ENCODE measurements at regions not wholly inside any gene's neighbourhood (a gene's known extent, or its start where the extent isn't known, plus 50 kb on each side); places are given as distances from the start of the nearest gene placed in this dataset.

GRCh38 chr11:80054582-80055165 is 613.8 kb upstream of the TENM4 start:
- no peaks in the 10 kb centered on the region for H3K4me1 ChIP-seq (ENCODE audit: control insufficient read depth in 3 of 3, insufficient read depth in 3 of 3, low read length in 3 of 3)
- H3K27ac ChIP-seq (ENCODE audit: low read depth, low read length), result no peak overlapping the region
- H3K36me3 ChIP-seq (ENCODE audit: control insufficient read depth in 3 of 3, insufficient read depth in 3 of 3, low read length in 3 of 3), result no peaks in the 10 kb centered on the region
- H3K27me3 ChIP-seq (ENCODE audit: control insufficient read depth in 3 of 3, insufficient read depth in 3 of 3, low read length in 3 of 3), result no peaks in the 10 kb centered on the region
- no peaks in the 10 kb centered on the region for H3K9me3 ChIP-seq (ENCODE audit: control insufficient read depth in 3 of 3, low read length in 3 of 3)
- no peak overlapping the region for H3K9ac ChIP-seq (ENCODE audit: low read depth in 1 of 3, low read length in 3 of 3)
- no peak overlapping the region for H3K4me3 ChIP-seq (ENCODE audit: low read length in 3 of 3)

- Histone ChIP-seq H3K27me3 (ENCODE audit: control insufficient read depth in 3 of 3, insufficient read depth in 3 of 3, low read length in 3 of 3) (no peaks in the 10 kb centered on the region), H3K9me3 (ENCODE audit: control insufficient read depth in 3 of 3, low read length in 3 of 3) (no peaks in the 10 kb centered on the region), H3K4me1 (ENCODE audit: control insufficient read depth in 3 of 3, insufficient read depth in 3 of 3, low read length in 3 of 3) (no peaks in the 10 kb centered on the region), H3K9ac (ENCODE audit: low read depth in 1 of 3, low read length in 3 of 3) (no peak overlapping the region), H3K27ac (ENCODE audit: low read depth, low read length) (no peak overlapping the region), H3K36me3 (ENCODE audit: control insufficient read depth in 3 of 3, insufficient read depth in 3 of 3, low read length in 3 of 3) (no peaks in the 10 kb centered on the region), H3K4me3 (ENCODE audit: low read length in 3 of 3) (no peak overlapping the region)
These were observed 607.7 kb upstream of the TENM4 start for GRCh38 chr11:80048513-80048912.

DNA sequence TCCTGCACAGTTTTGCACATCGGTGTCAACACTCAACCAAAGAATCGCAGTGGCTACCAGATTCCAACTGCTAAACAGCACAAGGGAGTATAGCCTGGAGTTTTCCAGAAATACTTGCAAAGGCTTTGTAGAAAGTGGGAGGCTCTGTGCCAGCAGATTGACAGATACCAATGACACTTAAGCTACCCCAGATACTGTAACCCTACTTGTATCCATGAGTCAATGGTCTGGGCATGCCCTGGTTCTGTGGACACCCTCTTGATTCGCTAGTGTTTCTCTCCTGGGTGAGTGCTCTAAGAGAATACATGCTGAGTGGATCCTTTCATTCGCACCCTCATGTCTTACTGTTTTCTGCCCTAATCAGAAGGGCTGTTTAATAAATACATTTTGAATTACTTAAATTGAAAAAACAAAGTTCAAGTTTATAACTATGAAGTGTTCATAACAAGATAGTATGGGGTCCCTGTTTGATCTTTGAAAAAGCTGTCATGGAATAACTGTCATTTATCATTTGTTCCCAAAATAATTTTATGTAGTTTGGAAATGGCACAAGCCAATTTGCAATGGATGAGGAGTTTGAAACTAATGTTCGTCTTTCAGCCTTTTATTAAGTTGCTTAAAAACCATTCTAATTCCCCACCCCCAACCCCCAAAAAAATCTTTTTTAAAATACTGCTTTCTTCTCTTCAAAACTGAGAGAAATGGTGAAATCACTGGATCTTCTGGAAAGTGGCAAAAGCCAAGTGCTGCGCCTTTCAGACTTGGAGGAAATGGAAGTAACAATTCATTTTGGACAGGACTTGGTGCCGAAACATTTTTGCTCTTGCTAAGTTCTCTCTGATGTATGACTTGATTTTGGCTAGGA is 600.5 kb upstream of the TENM4 start:
- no peak overlapping the region for H3K4me3 ChIP-seq (ENCODE audit: low read length in 3 of 3)
- H3K27ac ChIP-seq (ENCODE audit: low read depth, low read length), result no peak overlapping the region
- no peaks in the 10 kb centered on the region for H3K4me1 ChIP-seq (ENCODE audit: control insufficient read depth in 3 of 3, insufficient read depth in 3 of 3, low read length in 3 of 3)
- no peaks in the 10 kb centered on the region for H3K9me3 ChIP-seq (ENCODE audit: control insufficient read depth in 3 of 3, low read length in 3 of 3)
- no peak overlapping the region for H3K9ac ChIP-seq (ENCODE audit: low read depth in 1 of 3, low read length in 3 of 3)
- no peaks in the 10 kb centered on the region for H3K36me3 ChIP-seq (ENCODE audit: control insufficient read depth in 3 of 3, insufficient read depth in 3 of 3, low read length in 3 of 3)
- H3K27me3 ChIP-seq (ENCODE audit: control insufficient read depth in 3 of 3, insufficient read depth in 3 of 3, low read length in 3 of 3), result no peaks in the 10 kb centered on the region

DNA sequence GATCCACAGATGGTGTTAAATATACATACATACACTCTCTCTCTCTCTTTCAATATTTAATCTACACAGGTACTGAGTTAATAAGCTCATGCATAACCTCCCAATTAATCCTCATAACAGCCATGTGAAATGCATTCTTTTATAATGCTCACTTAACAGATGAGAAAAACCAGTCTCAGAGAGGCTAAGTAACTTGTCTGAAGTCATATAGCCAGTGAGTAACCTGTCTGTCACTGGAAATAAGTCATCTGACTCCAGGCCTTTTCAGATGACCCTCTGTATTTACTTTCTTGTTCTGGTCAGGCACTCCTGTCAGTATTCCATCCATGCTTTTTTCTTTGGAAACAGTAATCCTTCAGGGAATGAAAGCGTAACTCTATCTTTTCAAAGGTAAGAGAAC is 594.0 kb upstream of the TENM4 start:
- H3K9ac ChIP-seq (ENCODE audit: low read depth in 1 of 3, low read length in 3 of 3), result no peak overlapping the region
- no peaks in the 10 kb centered on the region for H3K9me3 ChIP-seq (ENCODE audit: control insufficient read depth in 3 of 3, low read length in 3 of 3)
- no peaks in the 10 kb centered on the region for H3K27me3 ChIP-seq (ENCODE audit: control insufficient read depth in 3 of 3, insufficient read depth in 3 of 3, low read length in 3 of 3)
- H3K4me1 ChIP-seq (ENCODE audit: control insufficient read depth in 3 of 3, insufficient read depth in 3 of 3, low read length in 3 of 3), result no peaks in the 10 kb centered on the region
- H3K27ac ChIP-seq (ENCODE audit: low read depth, low read length), result no peak overlapping the region
- no peaks in the 10 kb centered on the region for H3K36me3 ChIP-seq (ENCODE audit: control insufficient read depth in 3 of 3, insufficient read depth in 3 of 3, low read length in 3 of 3)
- no peak overlapping the region for H3K4me3 ChIP-seq (ENCODE audit: low read length in 3 of 3)

DNA sequence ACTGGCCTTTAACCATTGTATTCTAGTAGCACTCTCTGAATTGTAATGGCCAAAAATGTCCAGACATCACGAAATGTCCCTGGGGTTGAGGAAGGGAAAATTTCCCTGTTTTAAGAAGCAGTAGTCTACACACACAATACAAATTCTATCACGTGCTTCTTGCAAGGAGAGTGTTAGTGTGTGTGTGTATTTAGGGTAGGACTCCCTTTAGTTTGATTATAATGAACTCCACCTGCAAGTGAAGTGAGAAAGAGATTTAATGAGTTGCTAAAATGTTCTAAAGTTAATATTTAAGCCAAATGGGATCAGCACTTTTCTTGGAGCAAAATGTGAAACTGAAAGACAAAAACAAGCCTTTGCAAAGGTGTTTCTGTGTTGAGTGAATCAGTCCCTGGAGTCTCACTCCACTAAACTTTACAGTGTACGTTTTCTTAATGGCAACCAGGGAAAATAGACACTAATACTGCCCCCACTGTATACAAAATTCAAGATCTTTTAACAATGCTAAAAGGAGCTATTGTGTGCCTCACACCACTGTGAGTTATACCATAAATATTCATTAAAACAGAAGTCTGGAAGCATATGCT is 590.3 kb upstream of the TENM4 start:
- Histone ChIP-seq H3K4me1 (ENCODE audit: control insufficient read depth in 3 of 3, insufficient read depth in 3 of 3, low read length in 3 of 3) (no peaks in the 10 kb centered on the region), H3K36me3 (ENCODE audit: control insufficient read depth in 3 of 3, insufficient read depth in 3 of 3, low read length in 3 of 3) (no peaks in the 10 kb centered on the region), H3K27me3 (ENCODE audit: control insufficient read depth in 3 of 3, insufficient read depth in 3 of 3, low read length in 3 of 3) (no peaks in the 10 kb centered on the region), H3K27ac (ENCODE audit: low read depth, low read length) (no peak overlapping the region), H3K9me3 (ENCODE audit: control insufficient read depth in 3 of 3, low read length in 3 of 3) (no peaks in the 10 kb centered on the region), H3K9ac (ENCODE audit: low read depth in 1 of 3, low read length in 3 of 3) (no peak overlapping the region), H3K4me3 (ENCODE audit: low read length in 3 of 3) (no peak overlapping the region)

DNA sequence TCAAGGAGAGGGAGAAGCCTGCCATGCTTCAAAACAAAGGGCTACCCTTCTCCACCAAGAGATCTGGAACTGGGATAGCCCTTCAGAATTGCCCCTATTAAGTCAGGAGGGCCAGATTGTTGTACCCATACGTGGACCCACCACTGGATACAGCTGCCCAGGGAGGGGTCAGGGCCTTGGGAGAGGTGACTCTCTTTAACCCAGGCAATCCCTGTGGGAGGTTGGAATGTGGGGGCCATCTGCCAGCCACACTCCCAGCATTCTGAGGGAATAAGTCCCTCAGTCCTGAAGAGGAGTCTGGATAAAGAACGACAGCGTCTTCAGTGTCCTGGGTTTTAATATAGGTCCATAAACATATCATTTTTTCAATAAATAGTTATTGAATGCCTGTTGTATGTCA is 588.2 kb upstream of the TENM4 start:
- Histone ChIP-seq H3K9ac (ENCODE audit: low read depth in 1 of 3, low read length in 3 of 3) (no peak overlapping the region), H3K4me3 (ENCODE audit: low read length in 3 of 3) (no peak overlapping the region), H3K36me3 (ENCODE audit: control insufficient read depth in 3 of 3, insufficient read depth in 3 of 3, low read length in 3 of 3) (no peaks in the 10 kb centered on the region), H3K27ac (ENCODE audit: low read depth, low read length) (no peak overlapping the region), H3K9me3 (ENCODE audit: control insufficient read depth in 3 of 3, low read length in 3 of 3) (peaks cover 0 to 4% (median 0%) of the 10 kb centered on the region in 3 donors), H3K4me1 (ENCODE audit: control insufficient read depth in 3 of 3, insufficient read depth in 3 of 3, low read length in 3 of 3) (no peaks in the 10 kb centered on the region), H3K27me3 (ENCODE audit: control insufficient read depth in 3 of 3, insufficient read depth in 3 of 3, low read length in 3 of 3) (no peaks in the 10 kb centered on the region)

DNA sequence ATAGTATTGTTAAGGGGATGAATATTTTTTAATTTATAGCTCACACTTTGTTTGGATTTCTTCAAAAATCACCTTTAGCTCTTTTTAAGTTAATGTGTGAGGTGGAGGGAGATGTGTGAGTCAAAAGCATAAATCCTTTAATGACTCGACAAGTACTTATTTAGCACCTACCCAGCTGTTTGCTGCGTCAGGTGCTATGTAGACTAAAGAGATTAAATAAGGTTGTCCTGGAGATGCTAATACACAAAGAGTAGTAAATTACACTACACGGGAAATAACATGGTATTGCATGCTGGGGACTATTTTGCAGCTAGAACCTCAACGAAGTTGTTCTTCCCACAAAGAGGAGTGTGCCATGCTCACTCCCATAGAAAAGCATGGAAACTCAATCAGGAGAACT is 583.3 kb upstream of the TENM4 start:
- no peaks in the 10 kb centered on the region for H3K27me3 ChIP-seq (ENCODE audit: control insufficient read depth in 3 of 3, insufficient read depth in 3 of 3, low read length in 3 of 3)
- H3K4me1 ChIP-seq (ENCODE audit: control insufficient read depth in 3 of 3, insufficient read depth in 3 of 3, low read length in 3 of 3), result no peaks in the 10 kb centered on the region
- no peak overlapping the region for H3K4me3 ChIP-seq (ENCODE audit: low read length in 3 of 3)
- peaks cover 0 to 4% (median 0%) of the 10 kb centered on the region in 3 donors for H3K9me3 ChIP-seq (ENCODE audit: control insufficient read depth in 3 of 3, low read length in 3 of 3)
- H3K9ac ChIP-seq (ENCODE audit: low read depth in 1 of 3, low read length in 3 of 3), result no peak overlapping the region
- no peak overlapping the region for H3K27ac ChIP-seq (ENCODE audit: low read depth, low read length)
- no peaks in the 10 kb centered on the region for H3K36me3 ChIP-seq (ENCODE audit: control insufficient read depth in 3 of 3, insufficient read depth in 3 of 3, low read length in 3 of 3)

- no peak overlapping the region for H3K27ac ChIP-seq (ENCODE audit: low read depth, low read length)
- no peak overlapping the region for H3K9ac ChIP-seq (ENCODE audit: low read depth in 1 of 3, low read length in 3 of 3)
- peaks cover 0 to 4% (median 0%) of the 10 kb centered on the region in 3 donors for H3K9me3 ChIP-seq (ENCODE audit: control insufficient read depth in 3 of 3, low read length in 3 of 3)
- no peaks in the 10 kb centered on the region for H3K27me3 ChIP-seq (ENCODE audit: control insufficient read depth in 3 of 3, insufficient read depth in 3 of 3, low read length in 3 of 3)
- H3K36me3 ChIP-seq (ENCODE audit: control insufficient read depth in 3 of 3, insufficient read depth in 3 of 3, low read length in 3 of 3), result no peaks in the 10 kb centered on the region
- no peaks in the 10 kb centered on the region for H3K4me1 ChIP-seq (ENCODE audit: control insufficient read depth in 3 of 3, insufficient read depth in 3 of 3, low read length in 3 of 3)
- no peak overlapping the region for H3K4me3 ChIP-seq (ENCODE audit: low read length in 3 of 3)
These were observed 582.6 kb upstream of the TENM4 start for GRCh38 chr11:80023386-80023785.

DNA sequence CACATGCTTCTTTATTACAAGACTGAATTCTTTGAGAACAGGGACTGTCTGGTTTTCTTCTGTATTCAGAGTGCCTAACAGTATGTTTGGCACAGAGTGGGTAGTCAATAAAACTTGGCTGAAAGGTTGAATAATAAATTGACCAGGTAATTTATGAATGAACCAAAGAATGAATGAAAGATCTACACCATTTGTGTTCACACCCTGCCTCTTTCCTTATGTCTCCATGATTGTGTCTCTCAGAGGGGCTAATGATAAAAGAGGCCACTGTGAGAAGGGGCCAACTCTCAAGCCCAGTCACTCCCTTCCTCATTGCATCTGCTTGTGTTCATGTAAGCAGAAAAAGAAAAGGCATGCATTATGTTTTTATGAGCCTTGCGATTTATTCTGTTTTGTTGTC is 569.7 kb upstream of the TENM4 start:
- Histone ChIP-seq H3K36me3 (ENCODE audit: control insufficient read depth in 3 of 3, insufficient read depth in 3 of 3, low read length in 3 of 3) (no peaks in the 10 kb centered on the region), H3K27me3 (ENCODE audit: control insufficient read depth in 3 of 3, insufficient read depth in 3 of 3, low read length in 3 of 3) (no peaks in the 10 kb centered on the region), H3K4me1 (ENCODE audit: control insufficient read depth in 3 of 3, insufficient read depth in 3 of 3, low read length in 3 of 3) (no peaks in the 10 kb centered on the region), H3K9me3 (ENCODE audit: control insufficient read depth in 3 of 3, low read length in 3 of 3) (peaks cover 0 to 1% (median 0%) of the 10 kb centered on the region in 3 donors), H3K9ac (ENCODE audit: low read depth in 1 of 3, low read length in 3 of 3) (no peak overlapping the region), H3K27ac (ENCODE audit: low read depth, low read length) (no peak overlapping the region), H3K4me3 (ENCODE audit: low read length in 3 of 3) (no peak overlapping the region)

DNA sequence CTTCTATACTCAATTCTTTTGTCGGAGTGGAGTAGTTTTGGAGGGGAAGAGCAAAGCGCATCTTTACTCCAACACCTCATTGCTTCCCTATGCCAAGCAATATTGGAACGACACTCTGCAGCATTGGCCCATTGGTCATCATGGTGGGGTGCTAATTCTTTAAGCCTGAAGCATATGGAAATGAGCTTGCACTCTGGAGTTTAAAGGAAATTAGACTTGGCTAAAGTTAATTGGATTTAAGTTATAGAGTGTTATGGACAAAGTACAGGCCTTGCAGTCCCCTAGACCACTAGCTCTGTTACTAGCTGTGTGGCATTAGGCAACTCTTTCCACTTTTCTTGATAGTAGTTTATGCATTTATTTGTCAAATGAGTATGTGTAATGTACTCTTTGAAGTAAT is 568.3 kb upstream of the TENM4 start:
- Histone ChIP-seq H3K9me3 (ENCODE audit: control insufficient read depth in 3 of 3, low read length in 3 of 3) (peaks cover 0 to 1% (median 0%) of the 10 kb centered on the region in 3 donors), H3K36me3 (ENCODE audit: control insufficient read depth in 3 of 3, insufficient read depth in 3 of 3, low read length in 3 of 3) (no peaks in the 10 kb centered on the region), H3K4me1 (ENCODE audit: control insufficient read depth in 3 of 3, insufficient read depth in 3 of 3, low read length in 3 of 3) (no peaks in the 10 kb centered on the region)

More for the DNA sequence above, 568.3 kb upstream of the TENM4 start:
- Histone ChIP-seq H3K27ac (ENCODE audit: low read depth, low read length) (no peak overlapping the region), H3K9ac (ENCODE audit: low read depth in 1 of 3, low read length in 3 of 3) (no peak overlapping the region), H3K4me3 (ENCODE audit: low read length in 3 of 3) (no peak overlapping the region), H3K27me3 (ENCODE audit: control insufficient read depth in 3 of 3, insufficient read depth in 3 of 3, low read length in 3 of 3) (no peaks in the 10 kb centered on the region)
